IPS-20b (cell line): ENCODE measurements at regions not wholly inside any gene's neighbourhood (a gene's known extent, or its start where the extent isn't known, plus 50 kb on each side); places are given as distances from the start of the nearest gene placed in this dataset.
"Not testable (repeated sequence)": the region's sequence is repeated elsewhere in the genome, so short reads cannot be mapped to it uniquely, and the experiment has no call there.

ENCODE experiments used
- H3K27ac ChIP-seq: one replicate; pipeline ENCODE4 v1.5.1; 2013; ENCODE audit warnings: low read length
- H3K27me3 ChIP-seq: 2 replicates; pipeline ENCODE4 v1.6.1; 2013; ENCODE audit warnings: mild to moderate bottlenecking, low read length, inconsistent platforms; ENCODE audit not compliant: insufficient read depth
- H3K36me3 ChIP-seq: 2 replicates; pipeline ENCODE4 v1.6.1; 2013; ENCODE audit warnings: low read depth, mild to moderate bottlenecking, inconsistent platforms, low read length, moderate library complexity; ENCODE audit not compliant: insufficient read depth
- H3K4me1 ChIP-seq: 2 replicates; pipeline ENCODE4 v1.6.1; 2013; ENCODE audit warnings: mild to moderate bottlenecking, control low read depth, inconsistent platforms, low read length, moderate library complexity; ENCODE audit not compliant: insufficient read depth
- H3K4me3 ChIP-seq: 2 replicates; pipeline ENCODE4 v1.5.1; 2013; ENCODE audit warnings: mild to moderate bottlenecking, low read length, inconsistent platforms
- H3K9ac ChIP-seq: 2 replicates; pipeline ENCODE4 v1.6.1; 2013; ENCODE audit warnings: low read depth, mild to moderate bottlenecking, inconsistent platforms, low read length, moderate library complexity
- H3K9me3 ChIP-seq: 2 replicates; pipeline ENCODE4 v1.6.1; 2013; ENCODE audit warnings: mild to moderate bottlenecking, low read depth, low read length, inconsistent platforms; ENCODE audit not compliant: insufficient read depth

- H3K36me3 ChIP-seq, H3K4me3 ChIP-seq, H3K9ac ChIP-seq, H3K9me3 ChIP-seq, H3K4me1 ChIP-seq, H3K27me3 ChIP-seq, H3K27ac ChIP-seq: not testable (repeated sequence)
Measured at GRCh38 chr1:120941066-120941465, 51.5 kb downstream of the PPIAL4A start.

DNA sequence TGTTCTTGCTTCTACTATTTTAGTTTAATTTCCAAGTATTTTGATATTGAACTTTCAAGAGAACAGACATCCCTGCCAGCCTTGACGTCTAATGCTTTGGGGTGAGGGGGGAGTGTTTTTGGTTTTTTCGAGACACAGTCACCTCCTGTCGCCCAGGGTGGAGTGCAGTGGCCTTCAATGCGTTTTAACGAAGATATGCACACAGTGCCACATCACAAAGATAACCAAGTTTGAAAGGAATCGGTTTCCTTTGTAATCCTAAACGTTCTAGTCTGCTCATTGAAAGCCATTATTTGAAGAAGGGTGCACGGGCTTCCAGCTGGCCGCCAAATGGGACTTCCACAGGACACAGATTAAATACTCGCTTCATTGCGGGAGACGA is 52.3 kb downstream of the PPIAL4A start:
- not testable (repeated sequence) for H3K36me3 ChIP-seq, H3K4me1 ChIP-seq, H3K27me3 ChIP-seq, H3K27ac ChIP-seq, H3K9me3 ChIP-seq
- peak overlapping the region; percentile 67; the same call in 1 of the 2 replicates for H3K4me3 ChIP-seq
- peak overlapping the region; percentile 94; the same call in 1 of the 2 replicates for H3K9ac ChIP-seq

GRCh38 chr1:120942218-120942944 is 52.8 kb downstream of the PPIAL4A start:
- not testable (repeated sequence) for H3K4me1 ChIP-seq, H3K36me3 ChIP-seq, H3K27me3 ChIP-seq, H3K9me3 ChIP-seq
- peak overlapping the region; percentile 38 for H3K27ac ChIP-seq
- H3K4me3 ChIP-seq, result peak overlapping the region; percentile 67
- H3K9ac ChIP-seq, result peak overlapping the region; percentile 94

- not testable (repeated sequence) for H3K27ac ChIP-seq, H3K36me3 ChIP-seq
Measured at GRCh38 chr1:120942945-120943319, 53.4 kb downstream of the PPIAL4A start.

GRCh38 chr1:120944691-120945090 is 55.1 kb downstream of the PPIAL4A start:
- H3K9ac ChIP-seq, H3K36me3 ChIP-seq, H3K27ac ChIP-seq, H3K4me1 ChIP-seq, H3K27me3 ChIP-seq, H3K9me3 ChIP-seq, H3K4me3 ChIP-seq: not testable (repeated sequence)

More at GRCh38 chr1:120942945-120943319, 53.4 kb downstream of the PPIAL4A start:
- H3K9ac ChIP-seq, H3K4me3 ChIP-seq, H3K27me3 ChIP-seq, H3K9me3 ChIP-seq, H3K4me1 ChIP-seq: not testable (repeated sequence)

- H3K9me3 ChIP-seq, H3K36me3 ChIP-seq, H3K4me3 ChIP-seq, H3K27me3 ChIP-seq, H3K9ac ChIP-seq, H3K4me1 ChIP-seq, H3K27ac ChIP-seq: not testable (repeated sequence)
Measured at GRCh38 chr1:120945122-120945521, 55.6 kb downstream of the PPIAL4A start.

DNA sequence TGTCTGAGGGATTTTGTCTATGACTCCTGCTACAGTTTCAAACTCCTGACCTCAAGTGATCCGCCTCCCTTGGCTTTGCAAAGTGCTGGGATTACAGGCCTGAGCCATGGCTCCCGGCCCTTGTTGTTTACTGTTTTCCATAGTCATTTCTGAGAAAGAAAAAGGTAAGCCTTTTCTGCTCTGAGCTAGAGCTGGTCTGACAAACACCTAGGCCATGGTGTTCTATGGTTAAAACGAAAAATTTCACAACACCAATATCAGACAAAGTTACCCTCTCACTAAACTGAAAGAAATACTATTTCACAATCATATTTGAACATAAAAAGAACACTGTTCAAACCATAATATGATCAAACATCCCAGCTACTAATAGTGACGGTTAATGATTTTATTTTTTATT is 57.5 kb downstream of the PPIAL4A start:
- H3K9ac ChIP-seq, H3K4me3 ChIP-seq, H3K27ac ChIP-seq, H3K9me3 ChIP-seq, H3K4me1 ChIP-seq, H3K27me3 ChIP-seq, H3K36me3 ChIP-seq: not testable (repeated sequence)

DNA sequence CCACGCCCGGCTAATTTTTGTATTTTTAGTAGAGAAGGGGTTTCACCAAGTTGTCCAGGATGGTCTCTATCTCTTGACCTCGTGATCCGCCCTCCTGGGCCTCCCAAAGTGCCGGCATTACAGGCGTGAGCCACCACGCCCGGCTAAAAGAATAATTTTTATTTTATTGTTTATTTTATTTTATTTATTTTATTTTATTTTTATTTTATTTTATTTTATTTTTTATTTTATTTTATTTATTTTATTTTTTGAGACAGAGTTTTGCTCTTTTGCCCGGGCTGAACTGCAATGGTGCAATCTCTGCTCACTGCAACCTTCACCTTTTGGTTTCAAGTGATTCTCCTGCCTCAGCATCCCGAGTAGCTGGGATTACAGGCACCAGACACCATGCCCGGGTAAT is 60.2 kb downstream of the PPIAL4A start:
- not testable (repeated sequence) for H3K4me3 ChIP-seq, H3K9ac ChIP-seq, H3K27me3 ChIP-seq, H3K4me1 ChIP-seq, H3K36me3 ChIP-seq, H3K27ac ChIP-seq, H3K9me3 ChIP-seq

DNA sequence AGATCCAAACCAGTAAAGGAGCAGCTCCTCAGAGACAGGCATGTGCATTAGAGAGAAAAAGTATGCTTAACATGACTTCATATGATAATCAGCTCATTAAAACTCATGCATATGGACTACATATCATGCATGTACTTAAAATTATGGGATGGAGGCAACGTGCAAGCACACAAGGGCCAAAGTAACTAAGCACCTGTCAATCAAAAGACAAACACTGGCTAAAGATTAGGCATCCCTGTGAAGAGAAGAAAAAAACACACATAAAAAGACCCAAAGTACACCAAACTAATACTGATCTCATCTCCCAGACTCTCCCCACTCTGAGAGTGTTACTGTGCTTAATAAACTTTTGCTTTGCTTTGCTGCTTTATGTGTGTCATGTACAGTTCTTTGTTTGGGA is 61.1 kb downstream of the PPIAL4A start:
- not testable (repeated sequence) for H3K4me1 ChIP-seq, H3K27ac ChIP-seq, H3K9me3 ChIP-seq, H3K36me3 ChIP-seq, H3K9ac ChIP-seq, H3K27me3 ChIP-seq, H3K4me3 ChIP-seq

DNA sequence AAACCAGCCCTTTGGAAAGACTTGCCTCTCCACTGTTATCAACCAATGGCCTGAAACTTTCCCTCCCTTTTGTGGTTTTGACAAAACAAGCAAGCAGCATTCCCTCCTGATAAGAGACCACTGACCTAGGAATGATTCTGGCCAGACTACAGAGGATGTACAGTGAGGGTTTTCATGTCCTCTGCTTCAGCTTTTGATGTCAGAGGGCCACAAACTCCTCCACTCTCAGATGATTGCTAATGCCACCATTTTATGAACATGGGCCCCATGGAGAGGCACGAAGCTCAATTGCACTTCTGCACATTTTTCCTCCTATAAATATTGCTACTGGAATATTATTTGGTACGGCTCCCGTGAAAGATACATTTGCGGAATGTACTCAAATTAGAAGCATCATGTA is 61.5 kb downstream of the PPIAL4A start:
- not testable (repeated sequence) for H3K36me3 ChIP-seq, H3K27ac ChIP-seq, H3K4me3 ChIP-seq, H3K9ac ChIP-seq, H3K27me3 ChIP-seq, H3K9me3 ChIP-seq
- peaks cover 13% of the 10 kb centered on the region for H3K4me1 ChIP-seq

DNA sequence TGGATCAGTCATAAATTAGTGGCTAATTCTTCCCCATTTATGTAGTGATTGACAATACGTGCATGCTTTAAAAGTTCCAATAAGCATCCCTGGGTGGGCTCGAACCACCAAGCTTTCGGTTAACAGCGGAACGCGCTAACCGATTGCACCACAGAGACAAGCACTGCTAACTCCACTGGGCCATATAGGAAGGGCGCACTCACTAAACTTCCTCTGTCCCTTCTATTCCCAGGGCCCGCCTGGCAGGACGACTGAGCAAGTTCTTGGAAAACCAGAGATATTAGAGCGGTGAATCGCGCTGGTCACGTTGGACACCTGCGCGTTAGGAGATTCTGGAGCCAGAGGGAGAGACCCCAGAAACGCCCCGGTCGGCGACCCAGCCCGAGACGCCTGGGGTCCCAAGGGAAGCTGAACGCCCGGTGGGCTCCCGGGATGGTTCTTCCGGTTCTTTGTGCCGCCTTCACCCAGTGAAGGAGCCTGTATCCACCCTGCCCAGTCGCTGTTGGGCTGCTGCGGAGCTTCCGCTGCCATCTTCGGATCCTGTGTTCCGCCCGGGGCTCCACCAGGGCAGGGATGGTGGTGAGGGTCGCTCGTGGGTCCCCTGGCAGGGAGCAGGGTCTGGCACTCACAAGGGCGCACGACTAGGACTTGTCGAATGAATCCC is 62.8 kb downstream of the PPIAL4A start:
- not testable (repeated sequence) for H3K27ac ChIP-seq, H3K4me3 ChIP-seq, H3K36me3 ChIP-seq, H3K27me3 ChIP-seq, H3K9me3 ChIP-seq, H3K9ac ChIP-seq
- peaks cover 21% of the 10 kb centered on the region for H3K4me1 ChIP-seq

GRCh38 chr1:120952871-120953265 is 63.3 kb downstream of the PPIAL4A start:
- H3K4me1 ChIP-seq, result peaks cover 21% of the 10 kb centered on the region
- not testable (repeated sequence) for H3K4me3 ChIP-seq, H3K9me3 ChIP-seq, H3K36me3 ChIP-seq, H3K9ac ChIP-seq, H3K27me3 ChIP-seq, H3K27ac ChIP-seq
